C4-2B (cell line): ENCODE measurements at regions not wholly inside any gene's neighbourhood (a gene's known extent, or its start where the extent isn't known, plus 50 kb on each side); places are given as distances from the start of the nearest gene placed in this dataset.

Source experiments
- CTCF ChIP-seq: fragments of 450-650 bp; conservative IDR thresholded peaks from 2 replicates; pipeline ENCODE4 v1.5.1; 2017; ENCODE audit warnings: mild to moderate bottlenecking
- ZFX ChIP-seq: fragments of 450-650 bp; IDR thresholded peaks from 2 replicates; pipeline ENCODE4 v1.6.1; 2017

GRCh38 chr16:51877686-51878085, 669.3 kb downstream of the TOX3 start:
- TF ChIP-seq CTCF, result no peak
- TF ChIP-seq ZFX, result no peak
